ENCODE measurements at regions not wholly inside any gene's neighbourhood (a gene's known extent, or its start where the extent isn't known, plus 50 kb on each side); places are given as distances from the start of the nearest gene placed in this dataset.

DNA sequence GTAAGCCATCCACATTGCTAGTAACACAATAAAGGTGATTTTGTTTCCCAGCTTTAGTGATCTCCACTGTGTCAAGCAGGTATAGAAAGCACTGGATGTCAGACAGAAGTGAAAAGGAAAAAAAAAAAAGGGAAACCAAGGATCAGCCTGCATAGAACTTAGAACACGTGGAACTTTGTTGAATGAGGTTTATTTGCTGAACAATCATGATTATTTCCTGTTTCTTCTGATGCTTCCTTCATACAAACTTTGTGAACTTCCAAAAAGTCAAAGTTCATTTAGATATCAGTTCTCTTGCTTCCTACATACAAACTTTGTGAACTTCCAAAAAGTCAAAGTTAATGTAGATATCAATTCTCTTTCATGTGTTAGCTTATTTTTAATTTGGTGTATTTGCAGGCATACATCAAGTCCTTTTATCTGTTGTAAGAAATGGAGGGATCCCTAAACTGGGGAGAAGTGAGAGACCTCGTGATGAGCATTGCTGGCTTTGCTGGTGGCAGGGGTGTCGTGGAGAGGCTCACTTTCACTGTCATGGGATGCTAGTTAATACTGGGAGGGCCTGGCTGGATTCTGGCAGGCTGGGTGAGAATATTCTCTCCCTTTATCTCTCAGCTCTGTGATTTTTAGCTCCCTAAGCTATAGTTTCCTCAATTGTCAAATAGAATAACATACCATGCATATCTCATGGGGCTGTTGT lies 298.4 kb downstream of the INHBA start:
- Histone ChIP-seq H3K27ac (ENCODE audit: low read depth, low read length) (no peak overlapping the region), H2BK5ac (ENCODE audit: low read depth, low read length) (no peak overlapping the region), H3K18ac (ENCODE audit: extremely low read depth, low read length) (no peak overlapping the region), H2BK120ac (replicated peaks; ENCODE audit: low read depth, low read length) (no peak overlapping the region), H3K79me2 (ENCODE audit: control insufficient read depth in 1 of 2, insufficient read depth in 2 of 2, low read length in 2 of 2) (no peaks in the 10 kb centered on the region), H2AFZ (ENCODE audit: low read length) (no peak overlapping the region), H4K20me1 (replicated peaks in 1 of 2; ENCODE audit: control insufficient read depth in 1 of 2, insufficient read depth in 2 of 2, low read length in 2 of 2) (no peaks in the 10 kb centered on the region), H4K8ac (ENCODE audit: extremely low read depth, insufficient read depth, low read length) (no peak overlapping the region), H3K23me2 (ENCODE audit: low read depth, low read length) (no peaks in the 10 kb centered on the region), H3K14ac (ENCODE audit: insufficient read length) (no peak overlapping the region), H4K91ac (replicated peaks; ENCODE audit: insufficient read length, low read length) (no peak overlapping the region), H3K4me1 (replicated peaks in 1 of 4; ENCODE audit: control insufficient read depth in 3 of 4, insufficient read depth in 4 of 4, low read length in 3 of 4) (peaks cover 0 to under 1% (median 0%) of the 10 kb centered on the region in 4 experiments; a peak in 1 of 7 replicates), H3K36me3 (ENCODE audit: control insufficient read depth in 2 of 4, insufficient read depth in 4 of 4, low read length in 3 of 4) (no peaks in the 10 kb centered on the region), H3K9ac (replicated peaks in 1 of 4; ENCODE audit: extremely low read depth in 1 of 4, low read depth in 3 of 4, low read length in 3 of 4) (no peak overlapping the region), H3K4ac (replicated peaks; ENCODE audit: insufficient read length, low read depth, low read length) (no peak overlapping the region), H3K23ac (ENCODE audit: insufficient read length) (no peak overlapping the region), H3K79me1 (ENCODE audit: low read depth, low read length) (no peaks in the 10 kb centered on the region), H3K4me3 (ENCODE audit: extremely low read depth in 1 of 4, insufficient read depth in 2 of 4, low read depth in 3 of 4, low read length in 4 of 4) (no peak overlapping the region), H3K4me2 (ENCODE audit: insufficient read depth in 1 of 2, low read depth in 2 of 2, low read length in 2 of 2) (no peak overlapping the region), H2BK15ac (ENCODE audit: low read length) (no peak overlapping the region), H2AK5ac (ENCODE audit: low read depth, low read length) (no peak overlapping the region), H3K56ac (replicated peaks; ENCODE audit: insufficient read length, low read depth, low read length) (no peak overlapping the region), H4K5ac (ENCODE audit: insufficient read length, low read depth, low read length) (no peak overlapping the region), H3K9me3 (ENCODE audit: insufficient read depth in 2 of 2, low read depth in 1 of 2, low read length in 1 of 2) (no peaks in the 10 kb centered on the region), H2BK12ac (ENCODE audit: low read depth, low read length) (no peak overlapping the region), H2BK20ac (ENCODE audit: low read length) (no peak overlapping the region), H3K27me3 (replicated peaks in 1 of 4; ENCODE audit: control insufficient read depth in 3 of 4, extremely low read depth in 1 of 4, insufficient read depth in 3 of 4, low read length in 3 of 4) (no peaks in the 10 kb centered on the region)
- FAIRE-seq (peak; percentile 52), DNase-seq (ENCODE audit: low read depth in 1 of 2, low spot score in 2 of 2) (no peak)
- WGBS, 2 experiments (ENCODE audit: extremely low coverage in 1 of 2, insufficient coverage in 1 of 2, insufficient read length in 1 of 2, insufficient replicate concordance in 2 of 2, low coverage in 1 of 2, low lambda C conversion rate in 2 of 2, missing lambda C conversion rate in 1 of 2), result 79% methylated on average over 3 of the region's 3 CpGs; no CpG with 5 or more reads in 1 of the 2 experiments
- ChIA-PET CTCF (ENCODE audit: partially characterized antibody) (no interaction called here), POLR2A (ENCODE audit: partially characterized antibody) (no interaction called here)
- TF ChIP-seq FOSL1 (IDR thresholded peaks at IDR 0.05; ENCODE audit: insufficient read depth, low read depth, low read length), result no peak
- TF ChIP-seq ASH2L (IDR thresholded peaks at IDR 0.05; ENCODE audit: low read length), result no peak
- no peak for TF ChIP-seq SUZ12 (IDR thresholded peaks at IDR 0.05; ENCODE audit: low read length)
- no peak for TF ChIP-seq EGR1 (IDR thresholded peaks at IDR 0.05; ENCODE audit: borderline replicate concordance, low read depth, low read length)
- TF ChIP-seq CBX5 (IDR thresholded peaks at IDR 0.05; ENCODE audit: low read depth, low read length), result no peak
- no peak for TF ChIP-seq EZH2 (IDR thresholded peaks at IDR 0.05; ENCODE audit: low read depth, low read length, severe bottlenecking)
- TF ChIP-seq POLR2AphosphoS5 (IDR thresholded peaks at IDR 0.05; ENCODE audit: low read depth, low read length), result no peak
